H1 (cell line): ENCODE measurements at regions not wholly inside any gene's neighbourhood (a gene's known extent, or its start where the extent isn't known, plus 50 kb on each side); places are given as distances from the start of the nearest gene placed in this dataset.

Experiments
- CBX8 ChIP-seq: fragments of 300-800, 300-1000 bp; sonication (generic); IDR thresholded peaks from 2 replicates; pipeline ENCODE4 v1.7.1; 2016; ENCODE audit warnings: low read depth, low read length, borderline replicate concordance
- CHD2 ChIP-seq: IDR thresholded peaks from 2 replicates; pipeline ENCODE4 v1.6.1; 2012; ENCODE audit warnings: low read length, improper control_type of control experiment
- GTF2F1 ChIP-seq: IDR thresholded peaks from 2 replicates; pipeline ENCODE4 v1.6.1; 2012; ENCODE audit warnings: low read depth, low read length, improper control_type of control experiment, borderline replicate concordance
- HDAC2 ChIP-seq, 2 experiments: fragments of 300-600 bp in 1 of 2; sonication (generic) in 1 of 2; IDR thresholded peaks; 2 replicates each; pipeline ENCODE4 v1.6.1; 2011 to 2012; ENCODE audit warnings: low read depth in 2 of 2, low read length in 2 of 2, mild to moderate bottlenecking in 2 of 2, moderate library complexity in 2 of 2, borderline replicate concordance in 1 of 2, inconsistent platforms in 1 of 2
- RFX5 ChIP-seq: IDR thresholded peaks from 2 replicates; pipeline ENCODE4 v1.6.1; 2011; ENCODE audit warnings: low read depth, low read length, improper control_type of control experiment, borderline replicate concordance
- SP2 ChIP-seq: IDR thresholded peaks from 2 replicates; pipeline ENCODE4 v1.6.1; 2012; ENCODE audit warnings: mild to moderate bottlenecking, low read length, inconsistent platforms
- TF ChIP-seq, protein P1 (sequence below): IDR thresholded peaks from 2 replicates; pipeline ENCODE4 v1.6.1; 2011; ENCODE audit warnings: low read length, improper control_type of control experiment
- TF ChIP-seq, protein P2 (sequence below): IDR thresholded peaks from 2 replicates; pipeline ENCODE4 v1.6.1; 2011; ENCODE audit warnings: low read depth, mild to moderate bottlenecking, low read length; ENCODE audit not compliant: insufficient read depth

DNA sequence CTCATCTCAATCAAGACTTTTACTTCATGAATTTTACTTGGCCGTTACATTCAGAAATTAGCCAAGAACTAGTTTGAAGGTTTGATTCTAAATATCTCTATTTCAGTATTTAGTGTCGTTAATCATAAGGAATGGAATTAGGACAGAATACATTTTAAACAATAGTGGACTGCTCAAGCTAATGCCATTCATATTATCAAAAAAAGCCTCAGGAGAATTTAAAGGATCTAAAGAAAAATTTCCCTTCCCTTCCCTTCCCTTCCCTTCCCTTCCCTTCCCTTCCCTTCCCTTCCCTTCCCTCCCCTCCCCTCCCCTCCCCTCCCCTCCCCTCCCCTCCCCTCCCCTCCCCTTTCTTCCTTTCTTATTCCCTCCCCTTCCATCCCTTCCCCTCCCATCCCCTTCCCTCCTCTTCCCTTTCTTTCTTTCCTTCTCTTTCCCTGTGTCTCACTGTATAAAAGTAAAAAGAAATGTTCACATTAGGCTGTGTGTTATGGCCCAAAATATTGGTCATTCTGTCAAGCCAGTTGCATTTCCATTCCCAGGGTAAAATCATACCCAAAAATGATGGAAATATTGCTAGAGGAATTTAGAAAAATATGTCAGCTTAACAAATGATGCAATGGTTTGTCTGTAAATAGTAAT, 717.8 kb downstream of the LUZP2 start (continued):
- TF ChIP-seq, protein P1, sequence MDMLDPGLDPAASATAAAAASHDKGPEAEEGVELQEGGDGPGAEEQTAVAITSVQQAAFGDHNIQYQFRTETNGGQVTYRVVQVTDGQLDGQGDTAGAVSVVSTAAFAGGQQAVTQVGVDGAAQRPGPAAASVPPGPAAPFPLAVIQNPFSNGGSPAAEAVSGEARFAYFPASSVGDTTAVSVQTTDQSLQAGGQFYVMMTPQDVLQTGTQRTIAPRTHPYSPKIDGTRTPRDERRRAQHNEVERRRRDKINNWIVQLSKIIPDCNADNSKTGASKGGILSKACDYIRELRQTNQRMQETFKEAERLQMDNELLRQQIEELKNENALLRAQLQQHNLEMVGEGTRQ: no peak
- TF ChIP-seq GTF2F1: no peak
- no peak for TF ChIP-seq RFX5
- no peak for TF ChIP-seq CHD2
- TF ChIP-seq HDAC2 (IDR thresholded peaks at IDR 0.05; ENCODE audit: borderline replicate concordance in 1 of 2, low read depth in 2 of 2, low read length in 2 of 2): no peak
- TF ChIP-seq, protein P2, sequence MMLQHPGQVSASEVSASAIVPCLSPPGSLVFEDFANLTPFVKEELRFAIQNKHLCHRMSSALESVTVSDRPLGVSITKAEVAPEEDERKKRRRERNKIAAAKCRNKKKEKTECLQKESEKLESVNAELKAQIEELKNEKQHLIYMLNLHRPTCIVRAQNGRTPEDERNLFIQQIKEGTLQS: no peak
- no peak for TF ChIP-seq SP2
- no peak for TF ChIP-seq CBX8
